Peyer's patch (tissue), 4 donors: ENCODE measurements at regions not wholly inside any gene's neighbourhood (a gene's known extent, or its start where the extent isn't known, plus 50 kb on each side); places are given as distances from the start of the nearest gene placed in this dataset.

Experiments
- CTCF ChIP-seq, 6 experiments: fragments of 450-650 bp in 4 of 6; fragments of 200-600 bp in 2 of 6; sonication (generic) in 1 of 6; IDR thresholded peaks; one replicate each; pipeline ENCODE4 v1.5.1; 2017 to 2019; ENCODE audit warnings: antibody characterized with exemption in 6 of 6, mild to moderate bottlenecking in 3 of 6, moderate library complexity in 1 of 6
- POLR2A ChIP-seq, 2 donors: fragments of 450-650 bp; IDR thresholded peaks; one replicate each; pipeline ENCODE4 v1.5.1; 2017; ENCODE audit warnings: antibody characterized with exemption in 2 of 2, mild to moderate bottlenecking in 2 of 2, moderate library complexity in 2 of 2

GRCh38 chr3:18283680-18284079 lies 141.5 kb downstream of the SATB1 start:
- TF ChIP-seq POLR2A (IDR thresholded peaks at IDR 0.05): no peak
- no peak for TF ChIP-seq CTCF (IDR thresholded peaks at IDR 0.05)
